ENCODE measurements at regions not wholly inside any gene's neighbourhood (a gene's known extent, or its start where the extent isn't known, plus 50 kb on each side); places are given as distances from the start of the nearest gene placed in this dataset.

GRCh38 chr1:18549906-18550305 lies 69.2 kb downstream of the KLHDC7A start:
- H3K4me1 ChIP-seq (ENCODE audit: insufficient read depth, low read length, severe bottlenecking): no peaks in the 10 kb centered on the region
- H3K4me2 ChIP-seq (ENCODE audit: low read length): no peak overlapping the region
- no peaks in the 10 kb centered on the region for H3K27me3 ChIP-seq (ENCODE audit: insufficient read depth, low read length)
- H3K9me3 ChIP-seq (ENCODE audit: low read length): no peaks in the 10 kb centered on the region
- no peaks in the 10 kb centered on the region for H3F3A ChIP-seq (ENCODE audit: insufficient read depth, low read length)
- TF ChIP-seq CTCF (IDR thresholded peaks at IDR 0.05; ENCODE audit: low read length): no peak
- TF ChIP-seq EZH2 (IDR thresholded peaks at IDR 0.05; ENCODE audit: borderline replicate concordance, low read length): no peak
- H4K20me1 ChIP-seq (ENCODE audit: insufficient read depth, low read length): no peaks in the 10 kb centered on the region
- H3K36me3 ChIP-seq (ENCODE audit: insufficient read depth, low read length): no peaks in the 10 kb centered on the region
- no peaks in the 10 kb centered on the region for H3K9me2 ChIP-seq (ENCODE audit: low read depth, low read length)
- H3K27ac ChIP-seq (ENCODE audit: low read depth, low read length, poor library complexity, severe bottlenecking): no peak overlapping the region
- H3K4me3 ChIP-seq (ENCODE audit: low read depth, low read length, poor library complexity, severe bottlenecking): no peak overlapping the region
- H3K9ac ChIP-seq (ENCODE audit: low read length): no peak overlapping the region
- no peak overlapping the region for H2AFZ ChIP-seq (ENCODE audit: low read length)
- H3K79me2 ChIP-seq (ENCODE audit: insufficient read depth, low read length): no peaks in the 10 kb centered on the region

DNA sequence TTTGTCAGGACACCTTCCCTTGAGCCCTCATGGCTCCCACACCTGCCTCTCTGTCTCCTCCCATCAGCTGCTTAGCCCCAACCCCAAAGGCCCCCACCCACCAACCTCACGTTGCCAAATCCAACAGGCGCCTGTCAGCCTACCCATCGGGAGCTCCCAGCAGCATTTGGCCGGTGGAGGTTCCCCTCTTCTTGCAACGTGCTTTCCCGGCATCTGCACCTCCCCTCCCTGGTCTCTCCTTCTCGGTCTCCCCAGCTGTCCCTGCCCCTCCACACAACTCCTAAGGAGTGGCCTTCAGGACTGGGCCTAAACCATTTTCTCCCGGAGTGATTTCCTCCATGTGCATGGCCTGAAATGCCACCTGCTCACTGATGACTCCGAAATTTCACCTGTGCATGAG lies 71.9 kb downstream of the KLHDC7A start:
- Histone ChIP-seq H3K27me3 (ENCODE audit: insufficient read depth, low read length) (no peaks in the 10 kb centered on the region), H3K4me1 (ENCODE audit: insufficient read depth, low read length, severe bottlenecking) (no peaks in the 10 kb centered on the region), H3K9me3 (ENCODE audit: low read length) (no peaks in the 10 kb centered on the region), H4K20me1 (ENCODE audit: insufficient read depth, low read length) (no peaks in the 10 kb centered on the region), H3K9me2 (ENCODE audit: low read depth, low read length) (no peaks in the 10 kb centered on the region), H3K4me3 (ENCODE audit: low read depth, low read length, poor library complexity, severe bottlenecking) (no peak overlapping the region), H3F3A (ENCODE audit: insufficient read depth, low read length) (no peaks in the 10 kb centered on the region), H3K9ac (ENCODE audit: low read length) (no peak overlapping the region), H3K36me3 (ENCODE audit: insufficient read depth, low read length) (no peaks in the 10 kb centered on the region), H3K4me2 (ENCODE audit: low read length) (no peak overlapping the region), H3K27ac (ENCODE audit: low read depth, low read length, poor library complexity, severe bottlenecking) (no peak overlapping the region), H3K79me2 (ENCODE audit: insufficient read depth, low read length) (no peaks in the 10 kb centered on the region), H2AFZ (ENCODE audit: low read length) (no peak overlapping the region)
- TF ChIP-seq CTCF (IDR thresholded peaks at IDR 0.05; ENCODE audit: low read length): no peak
- no peak for TF ChIP-seq EZH2 (IDR thresholded peaks at IDR 0.05; ENCODE audit: borderline replicate concordance, low read length)

DNA sequence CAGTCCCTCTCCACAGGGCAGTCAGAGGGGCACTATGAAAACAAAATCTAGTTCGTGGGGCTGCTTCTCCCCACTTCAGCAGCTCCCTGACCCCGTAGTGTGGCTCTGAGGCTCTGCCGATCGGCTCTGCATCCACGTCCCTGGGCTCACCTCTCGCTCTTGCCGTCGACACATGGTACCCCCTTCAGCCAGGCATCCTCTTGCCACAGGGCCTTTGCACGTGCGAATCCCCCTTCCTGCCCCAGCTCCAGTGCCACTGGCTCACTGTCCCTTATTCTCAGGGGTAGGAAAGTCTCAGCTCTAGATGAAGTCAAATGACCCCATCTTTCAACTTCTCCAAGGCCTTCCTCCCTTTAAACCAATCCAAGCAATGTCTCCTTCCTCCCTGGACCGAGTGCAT lies 72.7 kb downstream of the KLHDC7A start:
- no peaks in the 10 kb centered on the region for H3K27me3 ChIP-seq (ENCODE audit: insufficient read depth, low read length)
- no peak overlapping the region for H3K4me2 ChIP-seq (ENCODE audit: low read length)
- no peak overlapping the region for H3K27ac ChIP-seq (ENCODE audit: low read depth, low read length, poor library complexity, severe bottlenecking)

More for the DNA sequence above, 72.7 kb downstream of the KLHDC7A start:
- Histone ChIP-seq H3K9ac (ENCODE audit: low read length) (no peak overlapping the region), H3K4me1 (ENCODE audit: insufficient read depth, low read length, severe bottlenecking) (no peaks in the 10 kb centered on the region), H3K9me3 (ENCODE audit: low read length) (no peaks in the 10 kb centered on the region), H3K9me2 (ENCODE audit: low read depth, low read length) (no peaks in the 10 kb centered on the region), H3K79me2 (ENCODE audit: insufficient read depth, low read length) (no peaks in the 10 kb centered on the region), H3F3A (ENCODE audit: insufficient read depth, low read length) (no peaks in the 10 kb centered on the region), H3K4me3 (ENCODE audit: low read depth, low read length, poor library complexity, severe bottlenecking) (no peak overlapping the region), H2AFZ (ENCODE audit: low read length) (no peak overlapping the region), H3K36me3 (ENCODE audit: insufficient read depth, low read length) (no peaks in the 10 kb centered on the region), H4K20me1 (ENCODE audit: insufficient read depth, low read length) (no peaks in the 10 kb centered on the region)
- TF ChIP-seq CTCF (IDR thresholded peaks at IDR 0.05; ENCODE audit: low read length): no peak
- TF ChIP-seq EZH2 (IDR thresholded peaks at IDR 0.05; ENCODE audit: borderline replicate concordance, low read length): no peak
